SK-N-MC (cell line): ENCODE measurements at regions not wholly inside any gene's neighbourhood (a gene's known extent, or its start where the extent isn't known, plus 50 kb on each side); places are given as distances from the start of the nearest gene placed in this dataset.
"Not testable (repeated sequence)": the region's sequence is repeated elsewhere in the genome, so short reads cannot be mapped to it uniquely, and the experiment has no call there.

ENCODE experiments used
- DNase-seq: peaks from one replicate; pipeline ENCODE4 v3.0.0-alpha.2; 2011; ENCODE audit warnings: low read depth, low spot score
- H3K27ac ChIP-seq: fragments of 200-600 bp; sonication (generic); 2 replicates; pipeline ENCODE4 v1.5.1; 2016; ENCODE audit warnings: mixed run types
- H3K36me3 ChIP-seq: fragments of 200-600 bp; sonication (generic); 2 replicates; pipeline ENCODE4 v1.6.1; 2017; ENCODE audit warnings: antibody characterized with exemption, low read length, mixed read lengths; ENCODE audit not compliant: insufficient read depth
- H3K4me3 ChIP-seq: fragments of 200-600 bp; sonication (generic); 2 replicates; pipeline ENCODE4 v1.5.1; 2016
- H3K9ac ChIP-seq: fragments of 200-600 bp; sonication (generic); 2 replicates; pipeline ENCODE4 v1.8.0; 2017; ENCODE audit warnings: mixed run types, mixed read lengths; ENCODE audit not compliant: insufficient read length
- H3K9me3 ChIP-seq: fragments of 200-600 bp; sonication (generic); 2 replicates; pipeline ENCODE4 v1.6.1; 2017; ENCODE audit warnings: low read depth, mild to moderate bottlenecking, antibody characterized with exemption, low read length, moderate library complexity, mixed read lengths
- EZH2 ChIP-seq: fragments of 200-600 bp; sonication (generic); IDR thresholded peaks from one replicate; pipeline ENCODE4 v1.6.1; 2017; ENCODE audit warnings: antibody characterized with exemption
- FOXP2 ChIP-seq: optimal IDR thresholded peaks from 2 replicates; pipeline ENCODE3; 2011; ENCODE audit warnings: mild to moderate bottlenecking, moderate library complexity; ENCODE audit not compliant: insufficient read depth; ENCODE audit errors: extremely low read length, control extremely low read depth
- POLR2AphosphoS5 ChIP-seq: IDR thresholded peaks from 2 replicates; pipeline ENCODE4 v1.6.1; 2012; ENCODE audit warnings: mild to moderate bottlenecking, low read depth, low read length, borderline replicate concordance

DNA sequence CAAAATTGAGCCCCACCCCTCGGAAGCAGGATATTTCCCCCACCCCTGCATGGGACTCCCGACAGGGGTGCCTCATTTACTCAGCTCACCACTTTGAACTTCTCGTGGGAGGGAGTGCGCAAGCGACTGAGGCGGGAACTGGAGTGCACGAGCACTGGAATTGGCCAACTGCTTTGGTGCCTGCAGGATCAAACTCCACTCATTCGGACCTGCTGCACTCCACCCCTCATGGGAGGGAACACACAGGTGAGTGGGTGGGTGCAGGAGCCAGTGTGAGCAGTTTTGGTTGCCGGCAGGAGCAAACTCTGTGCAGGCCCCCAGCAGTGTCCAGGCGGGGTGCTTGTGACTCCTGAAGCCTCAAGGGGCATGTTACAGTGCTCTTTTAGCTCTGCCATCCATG is 301.2 kb downstream of the TUSC1 start:
- peak overlapping the region; percentile 58; the same call in 1 of the 2 replicates for H3K4me3 ChIP-seq
- TF ChIP-seq EZH2, result no peak
- TF ChIP-seq FOXP2, result no peak
- TF ChIP-seq POLR2AphosphoS5, result no peak
- peak overlapping the region; percentile 90; the same call in 1 of the 2 replicates for H3K27ac ChIP-seq
- H3K9ac ChIP-seq, result no peak overlapping the region
- H3K9me3 ChIP-seq, result no peaks in the 10 kb centered on the region
- no peak for DNase-seq
- no peaks in the 10 kb centered on the region; the same call in 1 of the 2 replicates for H3K36me3 ChIP-seq

DNA sequence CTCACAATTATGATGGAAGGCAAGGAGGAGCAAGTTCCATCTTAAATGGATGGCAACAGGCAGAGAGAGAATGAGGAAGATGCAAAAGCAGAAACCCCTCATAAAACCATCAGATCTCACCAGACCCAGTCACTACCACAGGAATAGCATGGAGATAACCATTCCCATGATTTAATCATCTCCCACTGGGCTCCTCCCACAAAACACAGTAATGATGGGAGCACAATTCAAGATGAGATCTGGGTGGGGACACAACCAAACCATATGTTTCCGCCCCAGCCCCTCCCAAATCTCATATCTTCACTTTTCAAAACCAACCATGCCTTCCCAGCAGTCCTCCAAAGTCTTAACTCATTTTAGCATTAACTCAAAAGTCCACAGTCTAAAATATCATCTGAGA is 304.0 kb downstream of the TUSC1 start:
- Histone ChIP-seq H3K9ac (no peak overlapping the region), H3K9me3 (no peaks in the 10 kb centered on the region), H3K4me3 (no peak overlapping the region), H3K36me3 (no peaks in the 10 kb centered on the region), H3K27ac (no peak overlapping the region)
- no peak for TF ChIP-seq POLR2AphosphoS5
- no peak for TF ChIP-seq EZH2
- no peak for TF ChIP-seq FOXP2
- no peak for DNase-seq

DNA sequence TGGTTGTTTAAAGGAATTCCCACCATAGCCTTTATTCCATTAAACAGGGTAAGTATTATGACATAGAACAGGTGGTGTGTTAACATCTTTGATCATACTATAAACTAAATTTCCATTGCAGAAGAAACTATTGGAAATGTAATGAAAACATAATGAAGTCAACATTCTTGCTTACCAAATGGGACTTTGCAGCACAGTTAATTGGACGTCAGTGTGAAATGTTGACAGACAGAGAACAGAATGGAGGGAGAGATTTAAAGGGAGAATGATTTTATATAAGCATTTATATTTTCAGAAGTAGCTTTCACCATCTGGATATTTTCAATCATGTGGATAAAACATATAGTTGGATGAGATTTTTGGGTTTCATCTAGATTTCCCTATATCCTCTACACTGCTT is 311.3 kb downstream of the TUSC1 start:
- no peak for TF ChIP-seq FOXP2
- TF ChIP-seq EZH2, result no peak
- TF ChIP-seq POLR2AphosphoS5, result no peak
- H3K9ac ChIP-seq, result no peak overlapping the region
- H3K27ac ChIP-seq, result no peak overlapping the region
- no peak for DNase-seq
- no peaks in the 10 kb centered on the region for H3K9me3 ChIP-seq
- H3K36me3 ChIP-seq, result no peaks in the 10 kb centered on the region
- no peak overlapping the region for H3K4me3 ChIP-seq

DNA sequence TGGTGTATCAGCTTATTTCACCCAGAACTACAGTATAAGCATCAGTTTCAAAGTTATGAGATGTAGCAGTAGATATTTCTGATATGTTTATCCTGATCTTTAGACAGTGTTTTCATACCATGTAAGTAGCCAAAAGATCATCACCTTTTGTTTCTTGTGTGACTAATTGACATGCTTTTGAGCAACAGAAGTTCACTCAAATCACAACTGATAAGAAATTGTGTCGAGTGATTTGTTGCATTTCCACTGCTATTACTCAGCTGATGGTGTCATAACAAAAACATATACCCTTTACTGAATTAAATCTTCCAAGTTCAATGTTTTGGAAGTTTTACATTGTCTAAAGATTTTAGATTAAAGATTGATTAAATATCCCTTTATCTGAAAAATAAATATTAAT is 324.5 kb downstream of the TUSC1 start:
- Histone ChIP-seq H3K9ac (no peak overlapping the region), H3K27ac (no peak overlapping the region), H3K9me3 (no peaks in the 10 kb centered on the region), H3K36me3 (no peaks in the 10 kb centered on the region), H3K4me3 (no peak overlapping the region)
- TF ChIP-seq FOXP2 (no peak), POLR2AphosphoS5 (no peak), EZH2 (no peak)
- DNase-seq, result no peak

DNA sequence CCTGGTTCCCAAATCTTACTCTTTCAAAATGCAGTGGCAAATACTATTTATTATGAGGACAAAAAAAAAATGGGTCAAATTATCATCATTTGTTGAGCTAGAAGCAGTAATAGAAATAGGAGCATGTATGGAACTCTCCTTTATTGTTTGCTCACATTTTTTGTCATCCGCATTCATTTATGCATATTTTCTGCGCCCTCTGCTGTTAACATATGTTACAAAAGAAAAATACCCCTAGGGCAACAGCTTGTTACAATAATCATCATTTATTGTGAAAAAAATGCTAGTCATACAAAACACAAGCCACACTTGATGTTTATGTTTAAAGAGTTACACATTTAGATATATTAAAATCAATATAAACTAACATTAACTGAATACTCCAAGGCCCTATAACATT is 328.2 kb downstream of the TUSC1 start:
- TF ChIP-seq FOXP2 (no peak), POLR2AphosphoS5 (no peak), EZH2 (no peak)
- Histone ChIP-seq H3K9ac (peak overlapping the region; percentile 30), H3K36me3 (no peaks in the 10 kb centered on the region), H3K27ac (peak overlapping the region; percentile 49; the same call in 1 of the 2 replicates), H3K9me3 (no peaks in the 10 kb centered on the region), H3K4me3 (no peak overlapping the region; the same call in 1 of the 2 replicates)
- DNase-seq, result peak; percentile 57

DNA sequence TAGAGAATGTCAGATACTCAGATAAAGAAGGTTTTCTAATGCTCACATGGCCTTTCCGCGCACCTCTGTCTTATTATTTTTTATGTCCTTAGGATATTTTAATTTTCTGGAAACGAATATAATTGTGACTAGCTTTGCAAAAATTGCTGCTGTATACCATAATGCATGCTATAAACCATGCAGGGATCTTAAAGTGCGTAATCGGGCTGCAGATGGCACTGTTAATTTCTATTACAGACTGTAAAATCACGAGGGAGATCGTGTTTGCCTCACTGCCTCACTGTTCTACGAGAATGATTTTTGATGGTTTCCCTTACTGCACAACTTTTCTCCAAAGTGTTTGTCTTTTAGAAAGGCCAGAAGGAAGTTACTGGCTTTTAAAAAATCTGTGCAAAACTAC is 356.1 kb downstream of the TUSC1 start:
- TF ChIP-seq EZH2, result no peak
- TF ChIP-seq FOXP2, result no peak
- TF ChIP-seq POLR2AphosphoS5, result no peak

DNA sequence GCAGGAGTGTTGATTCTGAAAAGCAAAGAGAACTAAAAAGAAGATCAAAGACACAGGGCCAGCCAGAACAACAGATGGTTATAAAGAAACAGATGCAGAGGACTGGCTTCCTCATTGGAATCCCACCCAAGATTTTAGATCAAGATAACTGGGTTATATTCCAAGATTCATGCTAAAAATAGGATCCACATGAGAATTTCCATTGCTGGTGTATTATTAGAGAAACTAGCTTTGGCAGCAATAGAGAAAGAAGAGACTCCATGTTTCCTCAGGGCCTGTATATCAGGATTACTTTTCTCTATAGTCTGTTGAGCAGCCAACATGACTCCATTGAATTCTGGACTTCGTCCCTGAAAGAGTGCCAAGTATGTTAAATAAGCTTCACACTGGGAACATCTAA is 367.3 kb downstream of the TUSC1 start:
- TF ChIP-seq FOXP2 (no peak), EZH2 (no peak), POLR2AphosphoS5 (no peak)
- Histone ChIP-seq H3K9ac (no peak overlapping the region), H3K9me3 (0 out of 2 replicates have a peak, but pooled peaks cover 6% of the 10 kb centered on the region), H3K4me3 (peak overlapping the region; percentile 40), H3K36me3 (no peaks in the 10 kb centered on the region), H3K27ac (peak overlapping the region; percentile 77)
- no peak for DNase-seq

More for the DNA sequence above, 356.1 kb downstream of the TUSC1 start:
- Histone ChIP-seq H3K36me3 (no peaks in the 10 kb centered on the region), H3K9ac (no peak overlapping the region), H3K9me3 (no peaks in the 10 kb centered on the region), H3K27ac (peak overlapping the region; percentile 58; the same call in 1 of the 2 replicates), H3K4me3 (peak overlapping the region; percentile 58)
- no peak for DNase-seq

DNA sequence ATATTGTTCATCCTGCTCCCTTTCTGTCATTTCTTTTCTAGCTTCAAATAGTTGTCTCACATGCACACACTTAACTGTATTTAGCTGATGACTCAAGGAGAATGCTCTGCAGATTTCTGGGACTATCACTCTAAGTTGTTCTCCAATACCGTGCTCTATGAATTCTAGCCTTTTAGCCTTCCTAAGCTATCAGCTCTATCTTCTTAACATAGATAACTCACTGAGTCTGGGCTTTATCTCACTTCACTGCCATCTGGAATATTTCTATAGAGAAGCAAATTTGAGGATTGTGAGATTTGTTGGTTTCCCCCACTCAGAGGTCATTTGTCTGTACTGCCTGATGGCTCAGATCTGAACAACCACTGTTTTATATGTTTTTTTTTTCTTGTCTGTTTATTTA is 369.7 kb downstream of the TUSC1 start:
- Histone ChIP-seq H3K27ac (no peak overlapping the region), H3K36me3 (no peaks in the 10 kb centered on the region), H3K9ac (no peak overlapping the region), H3K9me3 (0 out of 2 replicates have a peak, but pooled peaks cover 6% of the 10 kb centered on the region), H3K4me3 (no peak overlapping the region)
- no peak for TF ChIP-seq EZH2
- TF ChIP-seq POLR2AphosphoS5, result no peak
- TF ChIP-seq FOXP2, result no peak
- DNase-seq, result no peak

DNA sequence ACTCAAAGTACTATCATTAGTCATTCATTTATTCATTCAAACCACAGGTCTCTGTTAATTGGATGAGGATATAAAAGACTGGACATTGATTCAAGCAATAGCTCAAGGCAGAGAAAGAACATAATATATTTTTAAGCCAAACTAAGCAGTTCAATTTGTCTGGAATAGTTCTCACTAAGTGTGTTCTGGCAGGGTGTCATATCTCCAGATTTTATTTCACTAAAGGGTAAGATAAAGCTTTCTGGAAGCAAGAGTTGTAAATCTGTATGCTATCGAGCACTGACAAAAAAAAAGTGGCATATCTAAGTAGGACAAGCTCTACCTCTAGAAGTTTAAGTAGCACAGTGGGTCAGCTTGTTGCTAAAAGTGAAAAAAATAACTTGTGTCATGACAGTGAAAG is 375.6 kb downstream of the TUSC1 start:
- Histone ChIP-seq H3K9ac (peak overlapping the region; percentile 1), H3K4me3 (no peak overlapping the region), H3K9me3 (0 out of 2 replicates have a peak, but pooled peaks cover 6% of the 10 kb centered on the region), H3K36me3 (no peaks in the 10 kb centered on the region), H3K27ac (no peak overlapping the region)
- TF ChIP-seq POLR2AphosphoS5, result no peak
- TF ChIP-seq FOXP2, result no peak
- TF ChIP-seq EZH2, result no peak
- DNase-seq, result no peak

DNA sequence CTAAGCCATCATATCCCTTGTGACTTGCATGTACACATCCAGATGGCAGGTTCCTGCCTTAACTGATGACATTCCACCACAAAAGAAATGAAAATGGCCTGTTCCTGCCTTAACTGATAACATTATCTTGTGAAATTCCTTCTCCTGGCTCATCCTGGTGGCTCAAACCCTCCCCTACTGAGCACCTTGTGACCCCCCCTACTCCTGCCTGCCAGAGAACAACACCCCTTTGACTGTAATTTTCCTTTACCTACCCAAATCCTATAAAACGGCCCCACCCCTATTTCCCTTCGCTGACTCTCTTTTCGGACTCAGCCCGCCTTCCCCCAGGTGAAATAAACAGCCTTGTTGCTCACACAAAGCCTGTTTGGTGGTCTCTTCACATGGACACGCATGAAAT is 390.0 kb downstream of the TUSC1 start:
- not testable (repeated sequence) for H3K9me3 ChIP-seq, DNase-seq, H3K9ac ChIP-seq, H3K36me3 ChIP-seq, H3K27ac ChIP-seq, H3K4me3 ChIP-seq
